Gastrocnemius medialis (tissue), 4 donors: ENCODE measurements at regions not wholly inside any gene's neighbourhood (a gene's known extent, or its start where the extent isn't known, plus 50 kb on each side); places are given as distances from the start of the nearest gene placed in this dataset.
"Not testable (repeated sequence)": the region's sequence is repeated elsewhere in the genome, so short reads cannot be mapped to it uniquely, and the experiment has no call there.

ENCODE experiments used
- CTCF ChIP-seq, 5 experiments: fragments of 450-650 bp in 3 of 5; fragments of 200-600 bp in 2 of 5; sonication (generic) in 2 of 5; IDR thresholded peaks in 4 of 5; conservative IDR thresholded peaks in 1 of 5; 1 replicate in 4 of 5; 2 replicates in 1 of 5; pipeline ENCODE4 v1.5.1; 2016 to 2019; ENCODE audit warnings: antibody characterized with exemption in 5 of 5, mild to moderate bottlenecking in 3 of 5, moderate library complexity in 3 of 5
- POLR2A ChIP-seq, 2 donors: fragments of 450-650 bp; IDR thresholded peaks; one replicate each; pipeline ENCODE4 v1.6.1; 2017; ENCODE audit warnings: antibody characterized with exemption in 2 of 2, mild to moderate bottlenecking in 2 of 2, moderate library complexity in 2 of 2

DNA sequence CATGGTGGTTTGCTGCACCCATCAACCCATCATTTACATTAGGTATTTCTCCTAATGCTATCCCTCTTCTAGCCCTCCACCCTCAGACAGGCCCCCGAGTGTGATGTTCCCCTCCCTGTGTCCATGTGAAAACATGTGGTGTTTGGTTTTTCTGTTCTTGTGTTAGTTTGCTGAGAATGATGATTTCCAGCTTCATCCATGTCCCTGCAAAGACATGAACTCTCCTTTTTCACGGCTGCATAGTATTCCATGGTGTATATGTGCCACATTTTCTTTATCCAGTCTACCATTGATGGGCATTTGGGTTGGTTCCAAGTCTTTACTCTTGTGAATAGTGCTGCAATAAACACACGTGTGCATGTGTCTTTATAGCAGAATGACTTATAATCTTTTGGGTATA is 192.8 kb downstream of the DIO2 start:
- not testable (repeated sequence) for TF ChIP-seq CTCF (IDR thresholded peaks at IDR 0.05 in 4 of 5, conservative IDR thresholded peaks at IDR 0.05 in 1 of 5); POLR2A (IDR thresholded peaks at IDR 0.05)
